Panc1 (cell line): ENCODE measurements at regions not wholly inside any gene's neighbourhood (a gene's known extent, or its start where the extent isn't known, plus 50 kb on each side); places are given as distances from the start of the nearest gene placed in this dataset.

Experiments
- ATAC-seq: fragments of 200-7000 bp; cut with Tn5 transposase; 2 replicates; pipeline ENCODE4 v1.9.1; 2020; ENCODE audit warnings: mild to moderate bottlenecking, moderate library complexity
- BruUV-seq: library from RNA; stranded (reverse); fragments of 400-500 nt; replicated peaks from 2 replicates; lab custom pipeline; 2021; lab: Mats Ljungman, UMichigan
- CTCF ChIA-PET: fragments of 300-600 bp; sonication (Branson Sonifier 250); formaldehyde crosslinking; loops from one replicate; lab custom pipeline; 2022; ENCODE audit warnings: antibody characterized with exemption; lab: Charles Lee
- POLR2A ChIA-PET: fragments of 300-600 bp; sonication (Branson Sonifier 250); formaldehyde crosslinking; loops from one replicate; lab custom pipeline; 2022; ENCODE audit warnings: antibody characterized with exemption; lab: Charles Lee
- DNase-seq: peaks from one replicate; pipeline ENCODE4 v3.0.0-alpha.2; 2010; ENCODE audit warnings: low read depth, low spot score
- H3K27ac ChIP-seq: 2 replicates; pipeline ENCODE4 v1.5.1; 2011; ENCODE audit warnings: mild to moderate bottlenecking, low read length, inconsistent platforms
- H3K27me3 ChIP-seq: fragments of 200-500 bp; sonication (Bioruptor generic); 2 replicates; pipeline ENCODE4 v1.6.0; 2014; ENCODE audit warnings: low read length, inconsistent platforms; ENCODE audit not compliant: control insufficient read depth, insufficient read depth
- H3K36me3 ChIP-seq: fragments of 200-500 bp; sonication (Bioruptor generic); 2 replicates; pipeline ENCODE4 v1.5.1; 2014; ENCODE audit warnings: inconsistent platforms, mild to moderate bottlenecking, low read length, moderate library complexity; ENCODE audit not compliant: control insufficient read depth, insufficient read depth
- H3K4me1 ChIP-seq: 2 replicates; pipeline ENCODE4 v1.5.1; 2011; ENCODE audit warnings: inconsistent platforms, mild to moderate bottlenecking, low read length, moderate library complexity; ENCODE audit not compliant: control insufficient read depth, insufficient read depth
- H3K4me3 ChIP-seq, 2 experiments: 2 replicates each; pipeline ENCODE4 v1.5.1; 2011 to 2012; ENCODE audit warnings: low read depth in 2 of 2, low read length in 2 of 2, mild to moderate bottlenecking in 2 of 2, inconsistent platforms in 1 of 2, moderate library complexity in 1 of 2
- H3K9me3 ChIP-seq: fragments of 200-500 bp; sonication (Bioruptor generic); 2 replicates; pipeline ENCODE4 v1.5.1; 2014; ENCODE audit warnings: low read depth, mild to moderate bottlenecking, inconsistent platforms, low read length, moderate library complexity; ENCODE audit not compliant: control insufficient read depth, insufficient read depth
- CTCF ChIP-seq: fragments of 450-650 bp; IDR thresholded peaks from 2 replicates; pipeline ENCODE4 v1.5.1; 2017; ENCODE audit warnings: mild to moderate bottlenecking
- POLR2AphosphoS5 ChIP-seq: IDR thresholded peaks from 2 replicates; pipeline ENCODE4 v1.6.1; 2012; ENCODE audit warnings: mild to moderate bottlenecking, low read depth, low read length, moderate library complexity
- REST ChIP-seq, 2 experiments: IDR thresholded peaks; 2 replicates each; pipeline ENCODE4 v1.6.1; 2011 to 2012; ENCODE audit warnings: low read depth in 2 of 2, control low read depth in 1 of 2, low read length in 1 of 2, mild to moderate bottlenecking in 1 of 2, moderate library complexity in 1 of 2; ENCODE audit not compliant: insufficient read depth in 1 of 2
- SIN3A ChIP-seq: IDR thresholded peaks from 2 replicates; pipeline ENCODE4 v1.6.1; 2012; ENCODE audit warnings: low read depth, mild to moderate bottlenecking, low read length, moderate library complexity, borderline replicate concordance; ENCODE audit not compliant: insufficient read depth
- TCF7L2 ChIP-seq: IDR thresholded peaks from 2 replicates; pipeline ENCODE4 v1.6.1; 2011; ENCODE audit warnings: mild to moderate bottlenecking, low read depth, low read length, inconsistent platforms
- in situ Hi-C: cut with HindIII; loops from 2 replicates; pipeline ENCODE4 v1.10.0; 2016; ENCODE audit warnings: low sequenced_read_pairs, low pct_unique_long_range_greater_than_20kb
- intact Hi-C: fragments of 100-400 bp; cut with micrococcal nuclease; formaldehyde crosslinking; loops from one replicate; pipeline ENCODE4 v1.10.0; 2022; ENCODE audit not compliant: unreplicated experiment

DNA sequence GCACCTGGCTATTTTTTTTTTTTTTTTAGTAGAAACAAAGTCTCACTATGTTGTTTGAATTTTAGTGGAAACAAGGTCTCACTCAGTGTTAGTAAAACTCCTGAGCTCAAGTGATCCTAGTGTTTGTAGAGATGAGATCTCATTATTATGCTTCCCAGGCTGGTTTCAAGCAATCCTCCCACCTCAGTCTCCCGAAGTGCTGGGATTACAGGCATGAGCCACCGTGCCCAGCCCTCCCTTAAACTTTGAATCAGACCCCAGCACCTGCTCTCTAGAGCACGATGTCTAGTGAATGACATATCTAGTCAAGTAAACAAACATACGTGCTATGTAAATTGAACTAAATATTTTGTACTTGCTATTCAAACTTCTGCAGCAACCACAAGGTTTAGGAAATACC, 105.6 kb upstream of the MYO3A start:
- DNase-seq (no peak), ATAC-seq (no peak)
- ChIA-PET POLR2A (no interaction called here), CTCF (no interaction called here)
- Histone ChIP-seq H3K36me3 (no peaks in the 10 kb centered on the region), H3K27me3 (no peaks in the 10 kb centered on the region), H3K4me3 (no peak overlapping the region), H3K4me1 (no peaks in the 10 kb centered on the region), H3K27ac (no peak overlapping the region), H3K9me3 (no peaks in the 10 kb centered on the region)
- in situ Hi-C loops, result no loop called here
- intact Hi-C loops, result no loop called here
- BruUV-seq, result no TSS peak
- TF ChIP-seq POLR2AphosphoS5, result no peak
- TF ChIP-seq SIN3A, result no peak
- TF ChIP-seq REST (IDR thresholded peaks at IDR 0.05; ENCODE audit: insufficient read depth in 1 of 2, low read depth in 2 of 2, low read length in 1 of 2), result no peak
- no peak for TF ChIP-seq TCF7L2
- TF ChIP-seq CTCF, result no peak

DNA sequence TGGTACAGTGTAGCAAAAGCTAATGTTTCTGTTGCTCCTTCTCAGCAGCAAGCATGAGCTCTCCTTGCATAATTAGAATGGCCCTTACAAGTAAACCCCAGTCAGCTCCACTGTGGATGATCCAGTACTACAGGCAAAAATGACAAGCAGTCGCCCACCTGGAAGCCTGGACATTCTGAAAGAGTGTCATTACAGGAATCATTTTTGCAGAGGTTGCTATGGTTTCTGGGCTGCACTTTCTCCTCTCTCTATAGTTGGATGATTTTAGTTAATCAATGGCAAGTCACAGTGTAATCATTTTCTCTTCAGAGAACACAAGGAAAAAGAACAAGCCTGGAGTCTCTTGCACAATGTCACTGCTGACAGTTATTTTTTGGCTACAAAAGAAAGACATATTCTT, 102.9 kb upstream of the MYO3A start:
- POLR2A ChIA-PET, result no interaction called here
- DNase-seq (no peak), ATAC-seq (no peak)
- in situ Hi-C loops (no loop called here), intact Hi-C loops (no loop called here)
- no TSS peak for BruUV-seq
- TF ChIP-seq TCF7L2 (no peak), SIN3A (no peak), POLR2AphosphoS5 (no peak), CTCF (no peak), REST (IDR thresholded peaks at IDR 0.05; ENCODE audit: insufficient read depth in 1 of 2, low read depth in 2 of 2, low read length in 1 of 2) (no peak)
- H3K4me3 ChIP-seq, result no peak overlapping the region
- H3K27me3 ChIP-seq, result no peaks in the 10 kb centered on the region
- no peaks in the 10 kb centered on the region for H3K36me3 ChIP-seq
- H3K4me1 ChIP-seq, result no peaks in the 10 kb centered on the region
- H3K9me3 ChIP-seq, result no peaks in the 10 kb centered on the region
- CTCF ChIA-PET, result no interaction called here
- no peak overlapping the region for H3K27ac ChIP-seq
